Activated CD8-positive, alpha-beta T cell treated with anti-CD3 and anti-CD28 coated beads, Interleukin-2, amount 10 ng/mL, durations not matched to agents 7 days and 5 days (primary cell): ENCODE measurements at regions not wholly inside any gene's neighbourhood (a gene's known extent, or its start where the extent isn't known, plus 50 kb on each side); places are given as distances from the start of the nearest gene placed in this dataset.

Experiments
- ATAC-seq: fragments of 150-1000 bp; cut with Tn5 transposase; one replicate; pipeline ENCODE4 v1.10.0; 2021; ENCODE audit warnings: moderate library complexity
- CTCF ChIA-PET: fragments of 350-600 bp; sonication (Branson Sonifier 250); formaldehyde crosslinking; loops from one replicate; lab custom pipeline; 2021; ENCODE audit warnings: antibody characterized with exemption; lab: Charles Lee
- POLR2A ChIA-PET: fragments of 350-600 bp; sonication (Branson Sonifier 250); formaldehyde crosslinking; loops from one replicate; lab custom pipeline; 2021; ENCODE audit warnings: antibody characterized with exemption; lab: Charles Lee
- DNase-seq: peaks from one replicate; pipeline ENCODE4 v3.0.0-alpha.2; 2020
- H3K27ac Mint-ChIP-seq: one replicate; pipeline ENCODE4 v1.8.0; 2021; ENCODE audit warnings: mild to moderate bottlenecking, mixed read lengths
- H3K27me3 Mint-ChIP-seq: one replicate; pipeline ENCODE4 v1.8.0; 2021; ENCODE audit warnings: low read depth, mixed read lengths
- H3K36me3 Mint-ChIP-seq: one replicate; pipeline ENCODE4 v1.8.0; 2021; ENCODE audit warnings: low read depth, mixed read lengths
- H3K4me1 Mint-ChIP-seq: one replicate; pipeline ENCODE4 v1.8.0; 2021; ENCODE audit warnings: low read depth, mixed read lengths
- H3K4me3 Mint-ChIP-seq: one replicate; pipeline ENCODE4 v1.8.0; 2021; ENCODE audit warnings: mild to moderate bottlenecking, mixed read lengths
- H3K9me3 Mint-ChIP-seq: one replicate; pipeline ENCODE4 v1.8.0; 2022; ENCODE audit warnings: mixed read lengths; ENCODE audit not compliant: insufficient read depth

GRCh38 chr7:132666071-132666773, 90.0 kb upstream of the PLXNA4 start:
- Mint-ChIP-seq H3K9me3 (no peaks in the 10 kb centered on the region), H3K36me3 (peaks cover 2% of the 10 kb centered on the region), H3K27me3 (no peaks in the 10 kb centered on the region), H3K27ac (peak overlapping the region; percentile 82), H3K4me3 (no peak overlapping the region), H3K4me1 (peaks cover 15% of the 10 kb centered on the region)
- ATAC-seq (peak; percentile 95), DNase-seq (peak; percentile 50)
- CTCF ChIA-PET: interaction anchor here (0.7 to 4.2 kb wide), 4 partner anchors 10 to 272 kb away, joined by 3 to 29 read pairs (median 15); no protein-coding TSS in a partner anchor
- POLR2A ChIA-PET: interaction anchor here (1.0 kb wide), 1 partner anchor 11 kb away, joined by 4 read pairs; no protein-coding TSS in a partner anchor

- CTCF ChIA-PET: interaction anchor here (1.5 to 3.4 kb wide), 2 partner anchors 10 to 25 kb away, joined by 4 to 24 read pairs; no protein-coding TSS in a partner anchor
- no peak overlapping the region for H3K4me3 Mint-ChIP-seq
Observed at GRCh38 chr7:132656846-132657776, 80.8 kb upstream of the PLXNA4 start.

GRCh38 chr7:132656341-132656740, 80.1 kb upstream of the PLXNA4 start:
- no peak for ATAC-seq
- ChIA-PET POLR2A (no interaction called here), CTCF (interaction anchor here (1.2 to 3.4 kb wide), 4 partner anchors 10 to 76 kb away, joined by 3 to 24 read pairs (median 4); no protein-coding TSS in a partner anchor)
- Mint-ChIP-seq H3K4me3 (no peak overlapping the region), H3K9me3 (no peaks in the 10 kb centered on the region), H3K27me3 (no peaks in the 10 kb centered on the region), H3K36me3 (peaks cover 3% of the 10 kb centered on the region), H3K4me1 (peaks cover 37% of the 10 kb centered on the region), H3K27ac (peak overlapping the region; percentile 17)
- no peak for DNase-seq

More at GRCh38 chr7:132656846-132657776, 80.8 kb upstream of the PLXNA4 start:
- H3K9me3 Mint-ChIP-seq: no peaks in the 10 kb centered on the region
- H3K27me3 Mint-ChIP-seq: no peaks in the 10 kb centered on the region
- POLR2A ChIA-PET: no interaction called here
- peaks cover 3% of the 10 kb centered on the region for H3K36me3 Mint-ChIP-seq
- H3K27ac Mint-ChIP-seq: no peak overlapping the region
- ATAC-seq (no peak), DNase-seq (no peak)
- peaks cover 37% of the 10 kb centered on the region for H3K4me1 Mint-ChIP-seq

- POLR2A ChIA-PET: interaction anchor here (1.1 kb wide), 1 partner anchor 11 kb away, joined by 4 read pairs; no protein-coding TSS in a partner anchor
- peak; percentile 89 for ATAC-seq
Observed at GRCh38 chr7:132655131-132655727, 79.0 kb upstream of the PLXNA4 start.

GRCh38 chr7:132654150-132654549, 77.9 kb upstream of the PLXNA4 start:
- peak overlapping the region; percentile 12 for H3K27ac Mint-ChIP-seq
- H3K36me3 Mint-ChIP-seq: peaks cover 3% of the 10 kb centered on the region
- H3K9me3 Mint-ChIP-seq: no peaks in the 10 kb centered on the region
- H3K27me3 Mint-ChIP-seq: no peaks in the 10 kb centered on the region
- peaks cover 37% of the 10 kb centered on the region for H3K4me1 Mint-ChIP-seq
- ChIA-PET POLR2A (interaction anchor here (0.6 kb wide), 1 partner anchor 1853 kb away, joined by 3 read pairs; no protein-coding TSS in a partner anchor), CTCF (interaction anchor here (0.6 to 2.4 kb wide), 18 partner anchors 9 to 1575 kb away, joined by 3 to 29 read pairs (median 3); partner anchors contain the start of gene CHCHD3)
- DNase-seq: peak; percentile 35
- no peak overlapping the region for H3K4me3 Mint-ChIP-seq
- ATAC-seq: peak; percentile 40

More at GRCh38 chr7:132655131-132655727, 79.0 kb upstream of the PLXNA4 start:
- Mint-ChIP-seq H3K9me3 (no peaks in the 10 kb centered on the region), H3K36me3 (peaks cover 3% of the 10 kb centered on the region), H3K4me1 (peaks cover 37% of the 10 kb centered on the region), H3K27me3 (no peaks in the 10 kb centered on the region), H3K27ac (peak overlapping the region; percentile 95), H3K4me3 (peak overlapping the region; percentile 74)
- CTCF ChIA-PET: interaction anchor here (1.2 to 3.4 kb wide), 5 partner anchors 12 to 75 kb away, joined by 3 to 24 read pairs (median 3); no protein-coding TSS in a partner anchor
- DNase-seq: peak; percentile 82

GRCh38 chr7:132653366-132653930, 77.2 kb upstream of the PLXNA4 start:
- peaks cover 37% of the 10 kb centered on the region for H3K4me1 Mint-ChIP-seq
- no peaks in the 10 kb centered on the region for H3K27me3 Mint-ChIP-seq
- peaks cover 2% of the 10 kb centered on the region for H3K36me3 Mint-ChIP-seq
- POLR2A ChIA-PET: no interaction called here
- no peaks in the 10 kb centered on the region for H3K9me3 Mint-ChIP-seq
- DNase-seq: no peak
- no peak for ATAC-seq
- CTCF ChIA-PET: interaction anchor here (0.7 to 2.4 kb wide), 12 partner anchors 10 to 781 kb away, joined by 3 to 29 read pairs (median 3); no protein-coding TSS in a partner anchor
- no peak overlapping the region for H3K4me3 Mint-ChIP-seq
- H3K27ac Mint-ChIP-seq: no peak overlapping the region

GRCh38 chr7:132652507-132652906, 76.2 kb upstream of the PLXNA4 start:
- ChIA-PET CTCF (interaction anchor here (2.4 kb wide), 1 partner anchor 15 kb away, joined by 29 read pairs; no protein-coding TSS in a partner anchor), POLR2A (no interaction called here)

GRCh38 chr7:132650498-132650897, 74.2 kb upstream of the PLXNA4 start:
- Mint-ChIP-seq H3K4me1 (peaks cover 17% of the 10 kb centered on the region), H3K27me3 (no peaks in the 10 kb centered on the region), H3K36me3 (no peaks in the 10 kb centered on the region), H3K27ac (no peak overlapping the region), H3K9me3 (no peaks in the 10 kb centered on the region), H3K4me3 (no peak overlapping the region)
- ChIA-PET CTCF (interaction anchor here (1.3 kb wide), 1 partner anchor 70 kb away, joined by 3 read pairs; no protein-coding TSS in a partner anchor), POLR2A (no interaction called here)
- DNase-seq: no peak
- no peak for ATAC-seq

More at GRCh38 chr7:132652507-132652906, 76.2 kb upstream of the PLXNA4 start:
- no peak overlapping the region for H3K27ac Mint-ChIP-seq
- peaks cover 35% of the 10 kb centered on the region for H3K4me1 Mint-ChIP-seq
- no peaks in the 10 kb centered on the region for H3K27me3 Mint-ChIP-seq
- no peaks in the 10 kb centered on the region for H3K9me3 Mint-ChIP-seq
- H3K36me3 Mint-ChIP-seq: no peaks in the 10 kb centered on the region
- H3K4me3 Mint-ChIP-seq: no peak overlapping the region
- no peak for ATAC-seq
- no peak for DNase-seq

GRCh38 chr7:132647311-132647710, 71.0 kb upstream of the PLXNA4 start:
- CTCF ChIA-PET: no interaction called here
- ATAC-seq: no peak
- Mint-ChIP-seq H3K9me3 (no peaks in the 10 kb centered on the region), H3K4me3 (no peak overlapping the region), H3K27me3 (no peaks in the 10 kb centered on the region), H3K27ac (no peak overlapping the region), H3K4me1 (no peaks in the 10 kb centered on the region), H3K36me3 (no peaks in the 10 kb centered on the region)
- DNase-seq: no peak
- POLR2A ChIA-PET: no interaction called here

- ATAC-seq (no peak), DNase-seq (no peak)
- Mint-ChIP-seq H3K9me3 (no peaks in the 10 kb centered on the region), H3K4me1 (no peaks in the 10 kb centered on the region), H3K27ac (no peak overlapping the region), H3K27me3 (no peaks in the 10 kb centered on the region), H3K36me3 (no peaks in the 10 kb centered on the region), H3K4me3 (no peak overlapping the region)
- ChIA-PET POLR2A (interaction anchor here (0.5 kb wide), 1 partner anchor 182 kb away, joined by 3 read pairs; no protein-coding TSS in a partner anchor), CTCF (interaction anchor here (1.0 kb wide), 1 partner anchor 8 kb away, joined by 4 read pairs; no protein-coding TSS in a partner anchor)
Observed at GRCh38 chr7:132646052-132646451, 69.8 kb upstream of the PLXNA4 start.
